ENCODE measurements at regions not wholly inside any gene's neighbourhood (a gene's known extent, or its start where the extent isn't known, plus 50 kb on each side); places are given as distances from the start of the nearest gene placed in this dataset.

- TF ChIP-seq CTCF (IDR thresholded peaks at IDR 0.05) = no peak
- no peak for TF ChIP-seq ZFX (IDR thresholded peaks at IDR 0.05; ENCODE audit: borderline replicate concordance)
Measured at GRCh38 chr5:164721656-164722055, 1216.2 kb downstream of the MAT2B start.
